Calu3 (cell line): ENCODE measurements at regions not wholly inside any gene's neighbourhood (a gene's known extent, or its start where the extent isn't known, plus 50 kb on each side); places are given as distances from the start of the nearest gene placed in this dataset.

Experiments used
- BruUV-seq: library from RNA; stranded (reverse); fragments of 400-500 nt; replicated peaks from 2 replicates; lab custom pipeline; 2021; lab: Mats Ljungman, UMichigan
- CTCF ChIA-PET: fragments of 300-600 bp; sonication (Branson Sonifier 250); formaldehyde crosslinking; loops from one replicate; lab custom pipeline; 2022; ENCODE audit warnings: antibody characterized with exemption; lab: Charles Lee
- DNase-seq: peaks from one replicate; pipeline ENCODE4 v3.0.0; 2022
- H3K27ac Mint-ChIP-seq: one replicate; pipeline ENCODE4 v1.8.0; 2022; ENCODE audit warnings: mixed read lengths; ENCODE audit not compliant: unreplicated experiment
- H3K27me3 Mint-ChIP-seq: one replicate; pipeline ENCODE4 v1.8.0; 2022; ENCODE audit warnings: mixed read lengths; ENCODE audit not compliant: unreplicated experiment
- H3K36me3 Mint-ChIP-seq: one replicate; pipeline ENCODE4 v1.8.0; 2022; ENCODE audit warnings: mild to moderate bottlenecking, moderate library complexity, mixed read lengths; ENCODE audit not compliant: insufficient read depth, unreplicated experiment
- H3K4me1 Mint-ChIP-seq: one replicate; pipeline ENCODE4 v1.8.0; 2022; ENCODE audit warnings: mild to moderate bottlenecking, low read depth, mixed read lengths; ENCODE audit not compliant: unreplicated experiment
- H3K4me3 Mint-ChIP-seq: one replicate; pipeline ENCODE4 v1.8.0; 2022; ENCODE audit warnings: mild to moderate bottlenecking, low read depth, moderate library complexity, mixed read lengths; ENCODE audit not compliant: unreplicated experiment
- H3K9me3 Mint-ChIP-seq: one replicate; pipeline ENCODE4 v1.8.0; 2022; ENCODE audit warnings: low read depth, mixed read lengths; ENCODE audit not compliant: unreplicated experiment
- CTCF ChIP-seq: fragments of 200-600 bp; IDR thresholded peaks from one replicate; pipeline ENCODE4 v1.8.0; 2022; ENCODE audit warnings: antibody characterized with exemption; ENCODE audit not compliant: unreplicated experiment
- intact Hi-C: fragments of 100-400 bp; cut with micrococcal nuclease; formaldehyde crosslinking; loops from one replicate; pipeline ENCODE4 v1.10.0; 2022; ENCODE audit not compliant: unreplicated experiment

GRCh38 chr2:182530636-182531035, 103.8 kb upstream of the PDE1A start:
- no peak for TF ChIP-seq CTCF
- no peak overlapping the region for H3K27ac Mint-ChIP-seq
- BruUV-seq, result no TSS peak
- H3K9me3 Mint-ChIP-seq, result peaks cover 6% of the 10 kb centered on the region
- intact Hi-C loops, result no loop called here
- H3K4me1 Mint-ChIP-seq, result no peaks in the 10 kb centered on the region
- no peaks in the 10 kb centered on the region for H3K27me3 Mint-ChIP-seq
- DNase-seq, result no peak
- no peaks in the 10 kb centered on the region for H3K36me3 Mint-ChIP-seq
- CTCF ChIA-PET, result no interaction called here
- H3K4me3 Mint-ChIP-seq, result no peak overlapping the region

- Mint-ChIP-seq H3K36me3 (no peaks in the 10 kb centered on the region), H3K27ac (no peak overlapping the region), H3K4me3 (no peak overlapping the region), H3K27me3 (no peaks in the 10 kb centered on the region), H3K4me1 (no peaks in the 10 kb centered on the region), H3K9me3 (no peaks in the 10 kb centered on the region)
- intact Hi-C loops, result no loop called here
- no TSS peak for BruUV-seq
- DNase-seq, result no peak
- CTCF ChIA-PET, result interaction anchor here (0.7 kb wide), 1 partner anchor 38 kb away, joined by 7 read pairs; no protein-coding TSS in a partner anchor
- TF ChIP-seq CTCF, result no peak
These were observed 113.4 kb upstream of the PDE1A start for GRCh38 chr2:182540252-182540651.

GRCh38 chr2:182541268-182541667, 114.4 kb upstream of the PDE1A start:
- CTCF ChIA-PET, result no interaction called here
- Mint-ChIP-seq H3K27ac (no peak overlapping the region), H3K36me3 (no peaks in the 10 kb centered on the region), H3K27me3 (no peaks in the 10 kb centered on the region), H3K9me3 (no peaks in the 10 kb centered on the region), H3K4me1 (no peaks in the 10 kb centered on the region), H3K4me3 (no peak overlapping the region)
- intact Hi-C loops, result no loop called here
- TF ChIP-seq CTCF, result no peak
- no peak for DNase-seq
- no TSS peak for BruUV-seq

- no peak overlapping the region for H3K4me3 Mint-ChIP-seq
- no peaks in the 10 kb centered on the region for H3K36me3 Mint-ChIP-seq
- CTCF ChIA-PET, result no interaction called here
- TF ChIP-seq CTCF, result no peak
- no peak for DNase-seq
- intact Hi-C loops, result no loop called here
- H3K27me3 Mint-ChIP-seq, result no peaks in the 10 kb centered on the region
- H3K27ac Mint-ChIP-seq, result no peak overlapping the region
- H3K4me1 Mint-ChIP-seq, result no peaks in the 10 kb centered on the region
- no TSS peak for BruUV-seq
- H3K9me3 Mint-ChIP-seq, result no peaks in the 10 kb centered on the region
These were observed 115.8 kb upstream of the PDE1A start for GRCh38 chr2:182542501-182543258.
